CD4-positive, alpha-beta T cell treated with Interleukin-12 subunit alpha and Interleukin-12 subunit beta, for 1 hour (primary cell): ENCODE measurements at regions not wholly inside any gene's neighbourhood (a gene's known extent, or its start where the extent isn't known, plus 50 kb on each side); places are given as distances from the start of the nearest gene placed in this dataset.

Source experiments
- DNase-seq: peaks from one replicate; pipeline ENCODE4 v3.0.0-alpha.2; 2020

DNA sequence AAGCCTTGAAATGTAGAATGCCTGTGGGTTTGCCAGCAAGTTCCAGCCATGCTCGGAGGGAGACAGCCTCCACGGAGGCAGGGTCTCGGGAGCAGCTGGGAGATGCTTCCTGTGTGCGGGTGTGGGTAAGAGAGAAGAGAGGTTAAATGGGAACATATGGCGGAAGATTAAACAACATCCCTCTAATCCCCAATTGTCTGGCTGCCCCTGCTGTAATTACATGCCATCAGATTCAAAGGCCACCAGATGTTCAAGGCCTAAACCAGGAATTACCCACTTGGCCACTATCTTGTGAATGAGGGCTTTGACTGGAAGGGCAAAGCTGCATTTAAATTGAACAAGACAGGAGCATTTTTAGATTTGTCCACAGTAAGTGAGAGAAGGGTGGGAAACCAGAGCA lies 81.4 kb upstream of the BACE2 start:
- DNase-seq: no peak

- DNase-seq: no peak
These were observed 77.0 kb upstream of the BACE2 start for GRCh38 chr21:41090981-41091380.

DNA sequence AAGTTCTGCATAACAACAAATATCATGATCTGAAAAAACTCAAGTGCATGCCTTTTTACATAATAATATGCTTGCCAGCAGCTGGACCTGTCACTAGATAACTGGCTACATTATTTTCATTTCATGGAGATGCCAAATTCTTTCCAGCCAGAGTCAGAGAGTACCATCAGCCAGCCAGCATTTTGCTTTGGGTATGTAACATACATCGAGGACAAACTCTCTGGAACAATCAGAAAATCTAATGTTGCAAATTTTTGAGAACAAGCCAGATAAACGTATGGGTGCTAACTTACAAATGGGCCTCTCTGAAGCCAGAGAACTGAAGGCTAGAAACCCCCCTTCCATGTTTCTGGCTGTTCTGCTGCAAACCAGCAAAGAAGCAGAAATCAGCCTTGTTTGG lies 76.3 kb upstream of the BACE2 start:
- no peak for DNase-seq

DNA sequence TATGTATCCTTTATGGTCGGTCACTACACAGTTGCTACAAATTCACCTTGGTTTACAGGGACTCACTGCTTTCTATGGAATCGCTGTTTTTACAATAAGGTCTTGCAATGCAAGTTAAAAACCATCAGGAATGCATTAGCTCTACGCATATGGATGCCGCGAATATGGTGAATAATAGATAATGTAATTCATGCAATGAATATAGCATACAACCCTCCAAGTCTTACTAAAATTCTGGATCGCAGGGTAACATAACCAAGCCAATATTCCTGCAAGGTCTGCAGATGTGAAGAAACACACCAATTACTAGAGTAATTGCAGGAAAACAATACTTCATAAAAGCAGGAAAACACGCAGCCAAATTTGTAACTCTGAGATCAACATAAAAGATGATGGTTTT lies 75.6 kb upstream of the BACE2 start:
- no peak for DNase-seq

DNA sequence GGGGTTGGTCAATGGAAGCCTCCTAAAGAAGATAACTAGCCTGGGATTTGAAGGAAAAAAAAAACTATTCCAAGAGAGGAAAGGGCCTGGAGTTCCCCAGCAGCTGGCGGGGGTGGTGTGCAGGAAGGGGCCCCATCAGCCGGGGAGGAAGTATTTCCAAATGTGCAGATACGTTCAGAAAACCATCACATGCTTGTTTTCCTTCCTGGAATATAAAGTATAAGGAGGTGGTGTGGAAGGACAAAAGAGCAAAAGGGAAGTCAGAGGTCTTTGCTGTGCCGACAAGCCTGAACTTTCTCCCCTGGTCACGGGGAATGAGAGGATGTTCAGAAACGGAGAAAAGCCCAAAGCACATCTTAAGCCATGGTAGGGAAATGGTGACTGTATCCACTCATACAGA lies 72.0 kb upstream of the BACE2 start:
- no peak for DNase-seq

DNA sequence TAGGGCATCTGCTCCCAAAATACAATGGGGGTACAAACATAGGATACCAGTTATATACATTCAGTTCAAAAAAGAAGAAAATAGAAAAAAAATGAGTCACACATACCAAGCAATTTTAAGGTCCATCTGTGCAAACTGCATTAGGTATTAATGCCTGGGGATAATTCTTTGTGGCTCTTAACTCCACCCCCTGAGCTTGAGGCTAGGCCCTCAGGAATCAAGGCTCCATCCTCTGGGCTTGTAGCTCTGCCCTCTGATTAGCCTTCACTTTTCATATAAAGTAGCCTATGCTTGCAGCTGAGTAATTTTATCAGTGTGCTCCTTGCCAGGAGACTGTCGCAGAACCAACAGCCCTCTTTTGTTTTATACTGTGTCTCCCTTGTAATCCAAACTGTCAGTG lies 69.9 kb upstream of the BACE2 start:
- DNase-seq: no peak

DNA sequence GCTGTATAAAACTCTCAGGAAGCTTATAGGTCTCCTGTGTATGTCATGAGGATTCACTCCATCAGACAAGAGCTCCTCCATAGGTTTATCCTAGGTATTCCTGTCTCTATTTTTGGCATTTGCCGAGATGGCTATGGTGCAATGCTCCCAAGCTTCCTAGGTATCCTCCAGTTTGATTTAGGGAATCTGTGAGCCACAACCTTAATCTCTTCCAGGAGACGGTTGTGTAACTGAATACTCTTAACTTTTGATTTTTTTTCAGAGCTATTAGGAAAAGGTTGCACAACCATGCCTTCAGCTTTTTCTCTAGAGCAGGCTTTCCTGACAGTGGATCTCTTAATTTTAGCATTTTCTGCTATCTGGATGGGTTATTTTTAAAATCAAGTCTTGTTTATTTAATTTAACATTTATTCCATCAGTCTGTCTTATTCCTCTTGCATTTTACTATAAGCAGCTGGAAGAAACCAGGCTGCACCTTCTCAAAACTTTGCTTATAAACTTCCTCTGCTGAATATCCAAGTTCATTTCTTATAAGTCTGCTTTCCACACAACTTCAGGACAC lies 69.4 kb upstream of the BACE2 start:
- DNase-seq: no peak

DNA sequence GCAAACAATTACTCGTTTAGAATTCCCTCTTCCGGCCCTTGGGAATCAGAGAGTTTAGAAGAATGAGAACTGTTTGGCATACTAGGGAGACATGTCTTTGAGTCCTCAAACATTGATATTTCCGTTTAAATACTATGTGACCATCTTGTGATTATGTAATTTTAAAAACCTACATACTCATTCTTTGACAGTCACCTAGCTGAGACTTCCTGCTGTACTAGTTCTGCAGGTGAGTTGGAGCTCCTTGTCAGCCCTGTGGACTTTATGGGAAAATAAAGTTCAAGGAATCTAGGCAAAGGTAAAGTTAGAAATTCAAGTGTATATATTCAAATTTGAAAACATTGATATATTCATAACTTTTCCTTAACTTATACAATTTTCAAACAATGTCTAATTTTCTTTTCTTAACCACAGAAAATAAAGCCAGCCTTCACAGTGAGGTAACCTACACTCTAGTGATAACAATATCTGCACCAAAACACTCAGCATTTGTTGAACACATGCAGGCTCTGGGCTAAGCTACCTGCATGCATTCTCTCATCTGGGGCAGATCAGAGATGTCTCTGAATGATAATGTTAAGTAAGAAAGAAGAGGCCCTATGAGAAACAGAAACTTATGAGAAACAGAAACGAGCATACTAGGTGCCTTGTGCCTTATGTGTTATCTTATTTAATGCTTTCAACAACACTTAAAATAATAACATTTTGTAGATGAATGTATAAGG lies 67.0 kb upstream of the BACE2 start:
- no peak for DNase-seq

DNA sequence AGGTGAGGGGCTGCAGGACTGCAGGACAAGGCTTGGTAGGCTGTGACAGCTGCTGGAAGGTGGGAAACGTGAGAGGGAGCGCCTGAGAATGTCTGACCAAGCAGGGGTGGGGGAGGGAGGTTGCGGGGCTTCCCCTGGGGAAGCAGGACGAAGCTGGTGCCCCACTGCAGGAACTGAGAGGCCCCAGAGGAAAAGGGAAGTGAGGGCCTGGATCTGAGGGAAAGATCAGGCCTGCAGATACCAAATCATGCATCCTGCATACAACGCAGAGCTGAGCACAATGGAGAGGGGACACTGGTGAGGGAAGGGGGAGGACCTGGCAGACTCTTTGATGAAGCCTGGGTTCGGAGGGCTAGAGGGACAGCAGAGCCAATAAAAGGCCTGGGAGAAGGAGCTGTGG lies 65.7 kb upstream of the BACE2 start:
- no peak for DNase-seq

- no peak for DNase-seq
These were observed 60.4 kb upstream of the BACE2 start for GRCh38 chr21:41107602-41108001.

- DNase-seq: no peak
These were observed 59.0 kb upstream of the BACE2 start for GRCh38 chr21:41108668-41109585.

GRCh38 chr21:41110161-41110560 lies 57.8 kb upstream of the BACE2 start:
- no peak for DNase-seq

- DNase-seq: no peak
These were observed 57.3 kb upstream of the BACE2 start for GRCh38 chr21:41110664-41111063.

GRCh38 chr21:41111681-41112080 lies 56.3 kb upstream of the BACE2 start:
- DNase-seq: no peak

- DNase-seq: no peak
These were observed 54.9 kb upstream of the BACE2 start for GRCh38 chr21:41112740-41113692.

GRCh38 chr21:41115851-41116250 lies 52.1 kb upstream of the BACE2 start:
- no peak for DNase-seq
